K562 (cell line): ENCODE measurements at regions not wholly inside any gene's neighbourhood (a gene's known extent, or its start where the extent isn't known, plus 50 kb on each side); places are given as distances from the start of the nearest gene placed in this dataset.
A peak's percentile ranks its signal among the peaks of the same experiment; 100 is the strongest.

Experiments used
- ARID2 ChIP-seq: fragments of 450-650 bp; IDR thresholded peaks from 2 replicates; pipeline ENCODE4 v1.6.1; 2017; ENCODE audit warnings: antibody characterized with exemption, mild to moderate bottlenecking
- CBFA2T3 ChIP-seq: fragments of 450-650 bp; IDR thresholded peaks from 2 replicates; pipeline ENCODE4 v1.6.1; 2017
- CBFB ChIP-seq: sonication (generic); formaldehyde crosslinking; IDR thresholded peaks from 2 replicates; pipeline ENCODE4 v1.4.0; 2020; ENCODE audit warnings: mild to moderate bottlenecking, missing genetic modification reagents
- COPS2 ChIP-seq: fragments of 450-650 bp; conservative IDR thresholded peaks from 2 replicates; pipeline ENCODE4 v1.6.1; 2016; ENCODE audit warnings: mild to moderate bottlenecking, moderate library complexity
- CREBBP ChIP-seq: IDR thresholded peaks from one replicate; pipeline ENCODE4 v1.6.1; 2012; ENCODE audit warnings: low read depth, mild to moderate bottlenecking, control low read depth, inconsistent platforms, low read length
- ETV6 ChIP-seq, 3 experiments: fragments of 150-350 bp in 1 of 3; sonication (generic) in 1 of 3; formaldehyde crosslinking in 1 of 3; IDR thresholded peaks; 2 replicates each; pipeline versions ENCODE4 v1.6.1 to v1.8.0; 2014 to 2022; ENCODE audit warnings: borderline replicate concordance in 2 of 3, low read depth in 2 of 3, antibody characterized with exemption in 1 of 3, low read length in 1 of 3, mild to moderate bottlenecking in 1 of 3, missing genetic modification reagents in 1 of 3
- GABPB1 ChIP-seq: sonication (generic); formaldehyde crosslinking; IDR thresholded peaks from 2 replicates; pipeline ENCODE4 v1.8.0; 2022; ENCODE audit warnings: mild to moderate bottlenecking, missing genetic modification reagents
- HDAC8 ChIP-seq: fragments of 450-650 bp; IDR thresholded peaks from 2 replicates; pipeline ENCODE4 v1.6.1; 2016; ENCODE audit warnings: mild to moderate bottlenecking, missing genetic modification characterization, moderate library complexity, missing compliant biosample characterization
- HIVEP1 ChIP-seq: fragments of 250-450 bp; sonication (Bioruptor Pico); IDR thresholded peaks from 2 replicates; pipeline ENCODE4 v1.4.0; 2020; ENCODE audit warnings: mild to moderate bottlenecking
- HNRNPK ChIP-seq: fragments of 200-400 bp; formaldehyde crosslinking; IDR thresholded peaks from one replicate; pipeline ENCODE4 v1.6.1; 2018; ENCODE audit warnings: mild to moderate bottlenecking, low read depth, low read length; ENCODE audit not compliant: poor library complexity, severe bottlenecking
- KAT8 ChIP-seq: fragments of 450-650 bp; IDR thresholded peaks from 2 replicates; pipeline ENCODE4 v1.6.1; 2016; ENCODE audit warnings: low read depth, mild to moderate bottlenecking
- L3MBTL2 ChIP-seq: fragments of 450-650 bp; IDR thresholded peaks from 2 replicates; pipeline ENCODE4 v1.6.1; 2016; ENCODE audit warnings: mild to moderate bottlenecking, moderate library complexity
- MIER1 ChIP-seq: fragments of 450-650 bp; IDR thresholded peaks from 2 replicates; pipeline ENCODE4 v1.6.1; 2016; ENCODE audit warnings: antibody characterized with exemption, mild to moderate bottlenecking, low read depth
- MTA1 ChIP-seq: fragments of 450-650 bp; IDR thresholded peaks from 2 replicates; pipeline ENCODE4 v1.6.1; 2017; ENCODE audit warnings: borderline replicate concordance
- NCOR1 ChIP-seq: fragments of 450-650 bp; IDR thresholded peaks from 2 replicates; pipeline ENCODE4 v1.6.1; 2016; ENCODE audit warnings: mild to moderate bottlenecking, moderate library complexity
- POLR2A ChIP-seq: fragments of 450-650 bp; conservative IDR thresholded peaks from 2 replicates; pipeline ENCODE4 v1.6.1; 2016
- POLR3G ChIP-seq: IDR thresholded peaks from 2 replicates; pipeline ENCODE4 v1.6.1; 2011; ENCODE audit not compliant: insufficient read length, insufficient replicate concordance; ENCODE audit errors: extremely low read depth
- RBM17 ChIP-seq: fragments of 200-400 bp; formaldehyde crosslinking; IDR thresholded peaks from 2 replicates; pipeline ENCODE4 v1.6.1; 2017; ENCODE audit warnings: low read depth, mild to moderate bottlenecking, low read length, borderline replicate concordance
- SETDB1 ChIP-seq: IDR thresholded peaks from one replicate; pipeline ENCODE4 v1.6.1; 2012; ENCODE audit warnings: low read length, control low read depth, inconsistent platforms
- SOX6 ChIP-seq: fragments of 450-650 bp; IDR thresholded peaks from 2 replicates; pipeline ENCODE4 v1.6.1; 2014; ENCODE audit warnings: mild to moderate bottlenecking
- TRIM24 ChIP-seq, 2 experiments: fragments of 450-650 bp; IDR thresholded peaks; 2 replicates each; pipeline ENCODE4 v1.6.1; 2016
- ZBTB17 ChIP-seq: fragments of 450-650 bp; formaldehyde crosslinking; IDR thresholded peaks from 2 replicates; pipeline ENCODE4 v1.4.0; 2020; ENCODE audit warnings: mild to moderate bottlenecking
- ZNF408 ChIP-seq: fragments of 250-450 bp; sonication (Bioruptor Pico); IDR thresholded peaks from 2 replicates; pipeline ENCODE4 v1.4.0; 2020; ENCODE audit warnings: low read depth, mild to moderate bottlenecking, moderate library complexity
- TF ChIP-seq, protein P1 (sequence below): fragments of 450-650 bp; formaldehyde crosslinking; IDR thresholded peaks from 2 replicates; pipeline ENCODE4 v1.4.0; 2022; ENCODE audit warnings: missing genetic modification characterization
- TF ChIP-seq, protein P2 (sequence below): sonication (generic); IDR thresholded peaks from 2 replicates; pipeline ENCODE4 v1.6.1; 2016
- TF ChIP-seq, protein P3 (sequence below): fragments of 200-800 bp; sonication (Bioruptor generic); IDR thresholded peaks from 2 replicates; pipeline ENCODE4 v1.6.1; 2016; ENCODE audit warnings: missing genetic modification characterization, missing compliant biosample characterization

DNA sequence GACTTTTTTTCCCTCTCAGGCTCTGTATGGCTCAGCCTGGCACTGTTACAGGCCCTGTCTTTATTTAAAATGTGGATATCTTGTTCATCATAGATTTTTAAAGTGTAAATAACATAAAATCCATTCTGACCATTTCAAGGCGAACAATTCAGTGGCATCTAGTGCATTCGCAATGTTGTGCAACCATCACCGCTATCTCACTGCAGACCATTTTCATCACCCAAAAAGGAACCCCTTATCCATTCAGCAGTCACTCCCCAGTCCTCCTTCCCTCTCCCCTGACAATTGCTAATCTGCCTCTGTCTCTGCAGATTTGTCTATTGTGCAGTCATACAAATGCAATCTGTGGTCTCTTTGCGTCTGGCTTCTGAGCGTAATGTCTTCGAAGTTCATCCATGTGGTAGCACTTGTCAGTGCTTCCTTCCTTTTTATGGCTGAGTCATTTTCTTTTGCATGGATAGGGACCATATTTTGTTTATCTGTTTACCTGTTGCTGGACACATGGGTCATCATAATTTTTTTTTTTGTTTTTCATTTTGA lies 148.8 kb upstream of the LHX5 start (continued):
- TF ChIP-seq ETV6 (IDR thresholded peaks at IDR 0.05; ENCODE audit: borderline replicate concordance in 1 of 2, low read depth in 2 of 2, low read length in 1 of 2) (no peak), ETV6 (CRISPR knock-in tag; IDR thresholded peaks at IDR 0.05; ENCODE audit: borderline replicate concordance) (no peak), CREBBP (no peak), GABPB1 (CRISPR knock-in tag) (no peak), HNRNPK (no peak), MTA1 (no peak), KAT8 (no peak), NCOR1 (no peak), COPS2 (no peak), POLR2A (no peak), MIER1 (no peak), SETDB1 (no peak), POLR3G (no peak), HIVEP1 (CRISPR knock-in tag) (no peak), ZBTB17 (0 out of 2 replicates have a peak, but pooled peaks have one; percentile 63), CBFB (CRISPR knock-in tag) (no peak), ZNF408 (CRISPR knock-in tag) (no peak), SOX6 (peak; percentile 82), ARID2 (no peak), L3MBTL2 (peak; percentile 50), RBM17 (no peak), CBFA2T3 (peak; percentile 42), HDAC8 (tag) (no peak), TRIM24 (IDR thresholded peaks at IDR 0.05) (0 out of 4 replicates have a peak, but pooled peaks of 1 of the 2 experiments have one; percentile 31)
- TF ChIP-seq, protein P1, sequence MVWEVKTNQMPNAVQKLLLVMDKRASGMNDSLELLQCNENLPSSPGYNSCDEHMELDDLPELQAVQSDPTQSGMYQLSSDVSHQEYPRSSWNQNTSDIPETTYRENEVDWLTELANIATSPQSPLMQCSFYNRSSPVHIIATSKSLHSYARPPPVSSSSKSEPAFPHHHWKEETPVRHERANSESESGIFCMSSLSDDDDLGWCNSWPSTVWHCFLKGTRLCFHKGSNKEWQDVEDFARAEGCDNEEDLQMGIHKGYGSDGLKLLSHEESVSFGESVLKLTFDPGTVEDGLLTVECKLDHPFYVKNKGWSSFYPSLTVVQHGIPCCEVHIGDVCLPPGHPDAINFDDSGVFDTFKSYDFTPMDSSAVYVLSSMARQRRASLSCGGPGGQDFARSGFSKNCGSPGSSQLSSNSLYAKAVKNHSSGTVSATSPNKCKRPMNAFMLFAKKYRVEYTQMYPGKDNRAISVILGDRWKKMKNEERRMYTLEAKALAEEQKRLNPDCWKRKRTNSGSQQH = no peak
- TF ChIP-seq, protein P2, sequence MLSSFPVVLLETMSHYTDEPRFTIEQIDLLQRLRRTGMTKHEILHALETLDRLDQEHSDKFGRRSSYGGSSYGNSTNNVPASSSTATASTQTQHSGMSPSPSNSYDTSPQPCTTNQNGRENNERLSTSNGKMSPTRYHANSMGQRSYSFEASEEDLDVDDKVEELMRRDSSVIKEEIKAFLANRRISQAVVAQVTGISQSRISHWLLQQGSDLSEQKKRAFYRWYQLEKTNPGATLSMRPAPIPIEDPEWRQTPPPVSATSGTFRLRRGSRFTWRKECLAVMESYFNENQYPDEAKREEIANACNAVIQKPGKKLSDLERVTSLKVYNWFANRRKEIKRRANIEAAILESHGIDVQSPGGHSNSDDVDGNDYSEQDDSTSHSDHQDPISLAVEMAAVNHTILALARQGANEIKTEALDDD = no peak
- TF ChIP-seq, protein P3, sequence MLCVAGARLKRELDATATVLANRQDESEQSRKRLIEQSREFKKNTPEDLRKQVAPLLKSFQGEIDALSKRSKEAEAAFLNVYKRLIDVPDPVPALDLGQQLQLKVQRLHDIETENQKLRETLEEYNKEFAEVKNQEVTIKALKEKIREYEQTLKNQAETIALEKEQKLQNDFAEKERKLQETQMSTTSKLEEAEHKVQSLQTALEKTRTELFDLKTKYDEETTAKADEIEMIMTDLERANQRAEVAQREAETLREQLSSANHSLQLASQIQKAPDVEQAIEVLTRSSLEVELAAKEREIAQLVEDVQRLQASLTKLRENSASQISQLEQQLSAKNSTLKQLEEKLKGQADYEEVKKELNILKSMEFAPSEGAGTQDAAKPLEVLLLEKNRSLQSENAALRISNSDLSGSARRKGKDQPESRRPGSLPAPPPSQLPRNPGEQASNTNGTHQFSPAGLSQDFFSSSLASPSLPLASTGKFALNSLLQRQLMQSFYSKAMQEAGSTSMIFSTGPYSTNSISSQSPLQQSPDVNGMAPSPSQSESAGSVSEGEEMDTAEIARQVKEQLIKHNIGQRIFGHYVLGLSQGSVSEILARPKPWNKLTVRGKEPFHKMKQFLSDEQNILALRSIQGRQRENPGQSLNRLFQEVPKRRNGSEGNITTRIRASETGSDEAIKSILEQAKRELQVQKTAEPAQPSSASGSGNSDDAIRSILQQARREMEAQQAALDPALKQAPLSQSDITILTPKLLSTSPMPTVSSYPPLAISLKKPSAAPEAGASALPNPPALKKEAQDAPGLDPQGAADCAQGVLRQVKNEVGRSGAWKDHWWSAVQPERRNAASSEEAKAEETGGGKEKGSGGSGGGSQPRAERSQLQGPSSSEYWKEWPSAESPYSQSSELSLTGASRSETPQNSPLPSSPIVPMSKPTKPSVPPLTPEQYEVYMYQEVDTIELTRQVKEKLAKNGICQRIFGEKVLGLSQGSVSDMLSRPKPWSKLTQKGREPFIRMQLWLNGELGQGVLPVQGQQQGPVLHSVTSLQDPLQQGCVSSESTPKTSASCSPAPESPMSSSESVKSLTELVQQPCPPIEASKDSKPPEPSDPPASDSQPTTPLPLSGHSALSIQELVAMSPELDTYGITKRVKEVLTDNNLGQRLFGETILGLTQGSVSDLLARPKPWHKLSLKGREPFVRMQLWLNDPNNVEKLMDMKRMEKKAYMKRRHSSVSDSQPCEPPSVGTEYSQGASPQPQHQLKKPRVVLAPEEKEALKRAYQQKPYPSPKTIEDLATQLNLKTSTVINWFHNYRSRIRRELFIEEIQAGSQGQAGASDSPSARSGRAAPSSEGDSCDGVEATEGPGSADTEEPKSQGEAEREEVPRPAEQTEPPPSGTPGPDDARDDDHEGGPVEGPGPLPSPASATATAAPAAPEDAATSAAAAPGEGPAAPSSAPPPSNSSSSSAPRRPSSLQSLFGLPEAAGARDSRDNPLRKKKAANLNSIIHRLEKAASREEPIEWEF (CRISPR knock-in tag) = no peak
